A549 (cell line): ENCODE measurements at regions not wholly inside any gene's neighbourhood (a gene's known extent, or its start where the extent isn't known, plus 50 kb on each side); places are given as distances from the start of the nearest gene placed in this dataset.

Experiments used
- ATAC-seq, 2 experiments: fragments of 200-7000 bp in 1 of 2; fragments of >200 bp in 1 of 2; cut with Nextera tagmentation in 1 of 2; cut with Tn5 transposase in 1 of 2; 3 replicates each; pipeline versions ENCODE4 v1.8.0 to v1.9.1; 2018 to 2020; ENCODE audit warnings: mild to moderate bottlenecking in 1 of 2, moderate library complexity in 1 of 2
- CTCF ChIA-PET: fragments of 300-600 bp; sonication (Branson Sonifier 250); formaldehyde crosslinking; extraction: SDS; loops from one replicate; lab custom pipeline; 2021; ENCODE audit warnings: antibody characterized with exemption, inconsistent platforms; lab: Yijun Ruan, JAX
- POLR2A ChIA-PET: fragments of 350-600 bp; formaldehyde crosslinking; extraction: SDS; loops from one replicate; lab custom pipeline; 2021; ENCODE audit warnings: antibody characterized with exemption, inconsistent platforms; lab: Yijun Ruan, JAX
- DNase-seq, 2 experiments: peaks; one replicate each; pipeline versions ENCODE4 v3.0.0 to v3.0.0-alpha.2; 2011 to 2016; ENCODE audit warnings: low read depth in 1 of 2, low spot score in 1 of 2
- FAIRE-seq: peaks from 2 replicates; lab custom pipeline; 2011; peaks lifted over from hg19 to GRCh38; lab: Jason Lieb, UNC
- H3K27ac ChIP-seq, 2 experiments: fragments of >200 bp; sonication (Bioruptor Twin); formaldehyde crosslinking; 3 replicates each; pipeline ENCODE4 v1.5.1; 2016 to 2017
- H3K4me1 ChIP-seq: fragments of >200 bp; sonication (Bioruptor Twin); formaldehyde crosslinking; 3 replicates; pipeline ENCODE4 v1.6.1; 2016
- H3K4me2 ChIP-seq: fragments of >200 bp; sonication (Bioruptor Twin); formaldehyde crosslinking; 3 replicates; pipeline ENCODE4 v1.6.1; 2016
- H3K4me3 ChIP-seq: fragments of >200 bp; sonication (Bioruptor Twin); formaldehyde crosslinking; 3 replicates; pipeline ENCODE4 v1.5.1; 2016
- H3K9me3 ChIP-seq: fragments of >200 bp; sonication (Bioruptor Twin); formaldehyde crosslinking; 3 replicates; pipeline ENCODE4 v1.6.1; 2016
- BHLHE40 ChIP-seq: IDR thresholded peaks from 2 replicates; pipeline ENCODE4 v1.6.1; 2012; ENCODE audit warnings: low read depth, low read length, inconsistent platforms
- CBX2 ChIP-seq: fragments of 200-600 bp; sonication (generic); IDR thresholded peaks from 2 replicates; pipeline ENCODE4 v1.6.1; 2016; ENCODE audit warnings: low read depth, mild to moderate bottlenecking, borderline replicate concordance
- CBX8 ChIP-seq: fragments of 200-600 bp; sonication (generic); IDR thresholded peaks from 2 replicates; pipeline ENCODE4 v1.6.1; 2016
- CEBPB ChIP-seq, 2 experiments: fragments of >200 bp in 1 of 2; sonication (Bioruptor Twin) in 1 of 2; formaldehyde crosslinking in 1 of 2; IDR thresholded peaks; 2 replicates each; pipeline ENCODE4 v1.6.1; 2012 to 2016
- CHD2 ChIP-seq: fragments of 150-350 bp; IDR thresholded peaks from 2 replicates; pipeline ENCODE4 v1.6.1; 2014; ENCODE audit warnings: low read length; ENCODE audit not compliant: partially characterized antibody
- EHMT2 ChIP-seq: fragments of 200-600 bp; sonication (generic); IDR thresholded peaks from 2 replicates; pipeline ENCODE4 v1.6.1; 2016; ENCODE audit warnings: antibody characterized with exemption, low read depth, mild to moderate bottlenecking, moderate library complexity
- EP300 ChIP-seq, 2 experiments: fragments of >200 bp; sonication (Bioruptor Twin); formaldehyde crosslinking; IDR thresholded peaks; 2 replicates in 1 of 2; 3 replicates in 1 of 2; pipeline ENCODE4 v1.6.1; 2016 to 2017
- FOSB ChIP-seq: fragments of 250-450 bp; sonication (Bioruptor Pico); IDR thresholded peaks from 2 replicates; pipeline ENCODE4 v1.5.0; 2020; ENCODE audit warnings: mild to moderate bottlenecking, moderate library complexity
- HDAC2 ChIP-seq: fragments of 200-600 bp; sonication (generic); IDR thresholded peaks from 2 replicates; pipeline ENCODE4 v1.6.1; 2016
- HOXA7 ChIP-seq: fragments of 250-450 bp; sonication (Bioruptor Pico); IDR thresholded peaks from 2 replicates; pipeline ENCODE4 v1.5.0; 2020; ENCODE audit warnings: mild to moderate bottlenecking, moderate library complexity
- HOXB13 ChIP-seq: fragments of 250-450 bp; sonication (Bioruptor Pico); IDR thresholded peaks from 2 replicates; pipeline ENCODE4 v1.5.0; 2020; ENCODE audit warnings: low read depth, mild to moderate bottlenecking, moderate library complexity
- JUNB ChIP-seq: fragments of >200 bp; sonication (Bioruptor Twin); formaldehyde crosslinking; IDR thresholded peaks from 2 replicates; pipeline ENCODE4 v1.6.1; 2016
- KDM5A ChIP-seq: fragments of 200-600 bp; sonication (generic); IDR thresholded peaks from 2 replicates; pipeline ENCODE4 v1.6.1; 2016; ENCODE audit warnings: antibody characterized with exemption, mild to moderate bottlenecking
- NFE2L2 ChIP-seq: fragments of 150-350 bp; conservative IDR thresholded peaks from 2 replicates; pipeline ENCODE4 v1.6.1; 2014; ENCODE audit warnings: low read length
- NR3C1 ChIP-seq: fragments of >200 bp; sonication (Bioruptor Twin); formaldehyde crosslinking; IDR thresholded peaks from 3 replicates; pipeline ENCODE4 v1.6.1; 2017
- RAD21 ChIP-seq, 2 experiments: fragments of >200 bp in 1 of 2; sonication (Bioruptor Twin) in 1 of 2; formaldehyde crosslinking in 1 of 2; IDR thresholded peaks in 1 of 2; conservative IDR thresholded peaks in 1 of 2; 2 replicates in 1 of 2; 3 replicates in 1 of 2; pipeline ENCODE4 v1.6.1; 2012 to 2018; ENCODE audit warnings: inconsistent platforms in 1 of 2
- RCOR1 ChIP-seq: fragments of 150-350 bp; IDR thresholded peaks from 2 replicates; pipeline ENCODE4 v1.6.1; 2014; ENCODE audit warnings: antibody characterized with exemption, low read length, low read depth
- RFX5 ChIP-seq: fragments of 450-650 bp; IDR thresholded peaks from 2 replicates; pipeline ENCODE4 v1.7.1; 2014; ENCODE audit warnings: antibody characterized with exemption, mild to moderate bottlenecking, moderate library complexity
- SMC3 ChIP-seq: fragments of >200 bp; sonication (Bioruptor Twin); formaldehyde crosslinking; IDR thresholded peaks from 3 replicates; pipeline ENCODE4 v1.6.1; 2018; ENCODE audit warnings: inconsistent platforms
- ZFP36 ChIP-seq: fragments of 450-650 bp; IDR thresholded peaks from 2 replicates; pipeline ENCODE4 v1.6.1; 2014; ENCODE audit warnings: borderline replicate concordance; ENCODE audit not compliant: partially characterized antibody
- ZNF302 ChIP-seq: fragments of 250-450 bp; sonication (Bioruptor Pico); IDR thresholded peaks from 2 replicates; pipeline ENCODE4 v1.9.0; 2021; ENCODE audit warnings: inconsistent platforms, mild to moderate bottlenecking, moderate library complexity
- WGBS: methylation state at CpG from one replicate; pipeline ENCODE4 v1.1.6; 2017; ENCODE audit errors: missing lambda C conversion rate; 5-methylcytosine and 5-hydroxymethylcytosine counted together
- TF ChIP-seq, protein P1 (sequence below): fragments of 450-650 bp; IDR thresholded peaks from 2 replicates; pipeline ENCODE4 v1.6.1; 2014; ENCODE audit warnings: antibody characterized with exemption
- TF ChIP-seq, protein P2 (sequence below): fragments of >200 bp; sonication (Bioruptor Twin); formaldehyde crosslinking; IDR thresholded peaks from 3 replicates; pipeline ENCODE4 v1.5.1; 2016
- TF ChIP-seq, protein P3 (sequence below): fragments of >200 bp; sonication (Bioruptor Twin); formaldehyde crosslinking; IDR thresholded peaks from 3 replicates; pipeline ENCODE4 v1.6.1; 2016
- TF ChIP-seq, protein P4 (sequence below): fragments of >200 bp; sonication (Bioruptor Twin); formaldehyde crosslinking; IDR thresholded peaks from 2 replicates; pipeline ENCODE4 v1.6.1; 2016
- TF ChIP-seq, protein P5 (sequence below): fragments of 150-350 bp; IDR thresholded peaks from 2 replicates; pipeline ENCODE4 v1.6.1; 2014; ENCODE audit warnings: low read depth, mild to moderate bottlenecking, low read length
- TF ChIP-seq, protein P6 (sequence below): IDR thresholded peaks from 2 replicates; pipeline ENCODE4 v1.6.1; 2012

DNA sequence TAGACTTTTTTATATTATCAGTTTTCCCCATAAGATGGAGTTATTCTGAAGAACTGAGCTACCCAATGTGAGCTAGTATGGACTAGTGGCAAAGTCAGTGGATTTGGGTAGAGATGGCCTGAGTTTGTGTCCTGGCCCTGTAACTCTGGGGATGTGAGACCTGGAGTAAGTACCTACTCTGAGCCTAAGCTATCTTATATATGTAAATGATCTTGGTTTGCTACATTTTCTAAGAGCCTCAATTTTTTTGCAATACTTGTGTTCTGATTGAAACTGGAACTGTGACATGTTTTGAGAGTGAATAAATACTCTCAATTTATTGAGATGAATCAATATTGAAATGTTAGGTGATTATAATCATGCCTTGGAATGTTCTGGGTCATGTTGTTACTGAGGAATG is 73.6 kb downstream of the ZNF621 start:
- Histone ChIP-seq H3K4me3 (no peak overlapping the region), H3K4me2 (no peak overlapping the region), H3K4me1 (no peaks in the 10 kb centered on the region)
- FAIRE-seq = no peak
- TF ChIP-seq RAD21 (conservative IDR thresholded peaks at IDR 0.05 in 1 of 2, IDR thresholded peaks at IDR 0.05 in 1 of 2) = no peak
- no peak for TF ChIP-seq SMC3
- TF ChIP-seq EP300 (IDR thresholded peaks at IDR 0.05) = no peak
- TF ChIP-seq, protein P1, sequence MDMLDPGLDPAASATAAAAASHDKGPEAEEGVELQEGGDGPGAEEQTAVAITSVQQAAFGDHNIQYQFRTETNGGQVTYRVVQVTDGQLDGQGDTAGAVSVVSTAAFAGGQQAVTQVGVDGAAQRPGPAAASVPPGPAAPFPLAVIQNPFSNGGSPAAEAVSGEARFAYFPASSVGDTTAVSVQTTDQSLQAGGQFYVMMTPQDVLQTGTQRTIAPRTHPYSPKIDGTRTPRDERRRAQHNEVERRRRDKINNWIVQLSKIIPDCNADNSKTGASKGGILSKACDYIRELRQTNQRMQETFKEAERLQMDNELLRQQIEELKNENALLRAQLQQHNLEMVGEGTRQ = no peak
- TF ChIP-seq KDM5A = no peak
- TF ChIP-seq RCOR1 = no peak
- TF ChIP-seq ZFP36 = no peak
- TF ChIP-seq, protein P2, sequence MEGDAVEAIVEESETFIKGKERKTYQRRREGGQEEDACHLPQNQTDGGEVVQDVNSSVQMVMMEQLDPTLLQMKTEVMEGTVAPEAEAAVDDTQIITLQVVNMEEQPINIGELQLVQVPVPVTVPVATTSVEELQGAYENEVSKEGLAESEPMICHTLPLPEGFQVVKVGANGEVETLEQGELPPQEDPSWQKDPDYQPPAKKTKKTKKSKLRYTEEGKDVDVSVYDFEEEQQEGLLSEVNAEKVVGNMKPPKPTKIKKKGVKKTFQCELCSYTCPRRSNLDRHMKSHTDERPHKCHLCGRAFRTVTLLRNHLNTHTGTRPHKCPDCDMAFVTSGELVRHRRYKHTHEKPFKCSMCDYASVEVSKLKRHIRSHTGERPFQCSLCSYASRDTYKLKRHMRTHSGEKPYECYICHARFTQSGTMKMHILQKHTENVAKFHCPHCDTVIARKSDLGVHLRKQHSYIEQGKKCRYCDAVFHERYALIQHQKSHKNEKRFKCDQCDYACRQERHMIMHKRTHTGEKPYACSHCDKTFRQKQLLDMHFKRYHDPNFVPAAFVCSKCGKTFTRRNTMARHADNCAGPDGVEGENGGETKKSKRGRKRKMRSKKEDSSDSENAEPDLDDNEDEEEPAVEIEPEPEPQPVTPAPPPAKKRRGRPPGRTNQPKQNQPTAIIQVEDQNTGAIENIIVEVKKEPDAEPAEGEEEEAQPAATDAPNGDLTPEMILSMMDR = no peak
- TF ChIP-seq, protein P3, sequence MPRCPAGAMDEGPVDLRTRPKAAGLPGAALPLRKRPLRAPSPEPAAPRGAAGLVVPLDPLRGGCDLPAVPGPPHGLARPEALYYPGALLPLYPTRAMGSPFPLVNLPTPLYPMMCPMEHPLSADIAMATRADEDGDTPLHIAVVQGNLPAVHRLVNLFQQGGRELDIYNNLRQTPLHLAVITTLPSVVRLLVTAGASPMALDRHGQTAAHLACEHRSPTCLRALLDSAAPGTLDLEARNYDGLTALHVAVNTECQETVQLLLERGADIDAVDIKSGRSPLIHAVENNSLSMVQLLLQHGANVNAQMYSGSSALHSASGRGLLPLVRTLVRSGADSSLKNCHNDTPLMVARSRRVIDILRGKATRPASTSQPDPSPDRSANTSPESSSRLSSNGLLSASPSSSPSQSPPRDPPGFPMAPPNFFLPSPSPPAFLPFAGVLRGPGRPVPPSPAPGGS = no peak
- TF ChIP-seq JUNB = no peak
- no peak for TF ChIP-seq CBX2
- no peak for TF ChIP-seq BHLHE40
- no peak for TF ChIP-seq NR3C1
- TF ChIP-seq, all 56 proteins: peak for 0
- CTCF ChIA-PET = interaction anchor here (0.9 to 3.4 kb wide), 3 partner anchors 14 to 57 kb away, joined by 3 to 13 read pairs (median 4); no protein-coding TSS in a partner anchor
- Histone ChIP-seq H3K27ac (no peak overlapping the region), H3K9me3 (no peaks in the 10 kb centered on the region)
- no peak for DNase-seq
- no peak for ATAC-seq
- POLR2A ChIA-PET = no interaction called here

DNA sequence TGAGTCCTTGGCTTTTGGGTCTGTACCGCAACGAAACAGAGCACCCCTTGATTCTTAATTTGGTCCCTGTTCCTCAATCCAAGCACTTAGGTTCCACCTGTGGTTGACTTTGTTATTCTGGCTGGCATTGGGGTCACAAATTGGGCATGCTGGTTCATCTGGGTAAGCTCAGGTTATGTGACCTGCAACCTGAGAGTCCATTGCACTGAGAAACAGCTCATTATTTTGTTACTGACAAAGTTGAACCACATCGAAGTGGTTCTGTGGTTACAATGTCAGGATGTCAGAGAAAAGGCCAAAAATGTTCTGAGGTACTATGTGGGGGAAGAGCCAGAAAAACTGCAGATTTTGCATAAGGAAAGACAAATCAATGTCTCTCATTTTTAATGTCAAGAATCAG is 74.2 kb downstream of the ZNF621 start:
- Histone ChIP-seq H3K4me1 (no peaks in the 10 kb centered on the region), H3K27ac (no peak overlapping the region), H3K4me3 (no peak overlapping the region), H3K9me3 (no peaks in the 10 kb centered on the region), H3K4me2 (no peak overlapping the region)
- no peak for TF ChIP-seq HOXA7 (CRISPR knock-in tag)
- TF ChIP-seq CBX8 = no peak
- TF ChIP-seq NFE2L2 = no peak
- no peak for TF ChIP-seq ZNF302
- TF ChIP-seq RAD21 (conservative IDR thresholded peaks at IDR 0.05 in 1 of 2, IDR thresholded peaks at IDR 0.05 in 1 of 2) = no peak
- TF ChIP-seq, protein P2 = no peak
- TF ChIP-seq RFX5 = no peak
- no peak for TF ChIP-seq EHMT2
- TF ChIP-seq, protein P4, sequence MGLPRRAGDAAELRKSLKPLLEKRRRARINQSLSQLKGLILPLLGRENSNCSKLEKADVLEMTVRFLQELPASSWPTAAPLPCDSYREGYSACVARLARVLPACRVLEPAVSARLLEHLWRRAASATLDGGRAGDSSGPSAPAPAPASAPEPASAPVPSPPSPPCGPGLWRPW = no peak
- TF ChIP-seq, protein P5, sequence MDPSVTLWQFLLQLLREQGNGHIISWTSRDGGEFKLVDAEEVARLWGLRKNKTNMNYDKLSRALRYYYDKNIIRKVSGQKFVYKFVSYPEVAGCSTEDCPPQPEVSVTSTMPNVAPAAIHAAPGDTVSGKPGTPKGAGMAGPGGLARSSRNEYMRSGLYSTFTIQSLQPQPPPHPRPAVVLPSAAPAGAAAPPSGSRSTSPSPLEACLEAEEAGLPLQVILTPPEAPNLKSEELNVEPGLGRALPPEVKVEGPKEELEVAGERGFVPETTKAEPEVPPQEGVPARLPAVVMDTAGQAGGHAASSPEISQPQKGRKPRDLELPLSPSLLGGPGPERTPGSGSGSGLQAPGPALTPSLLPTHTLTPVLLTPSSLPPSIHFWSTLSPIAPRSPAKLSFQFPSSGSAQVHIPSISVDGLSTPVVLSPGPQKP = no peak
- TF ChIP-seq, protein P6, sequence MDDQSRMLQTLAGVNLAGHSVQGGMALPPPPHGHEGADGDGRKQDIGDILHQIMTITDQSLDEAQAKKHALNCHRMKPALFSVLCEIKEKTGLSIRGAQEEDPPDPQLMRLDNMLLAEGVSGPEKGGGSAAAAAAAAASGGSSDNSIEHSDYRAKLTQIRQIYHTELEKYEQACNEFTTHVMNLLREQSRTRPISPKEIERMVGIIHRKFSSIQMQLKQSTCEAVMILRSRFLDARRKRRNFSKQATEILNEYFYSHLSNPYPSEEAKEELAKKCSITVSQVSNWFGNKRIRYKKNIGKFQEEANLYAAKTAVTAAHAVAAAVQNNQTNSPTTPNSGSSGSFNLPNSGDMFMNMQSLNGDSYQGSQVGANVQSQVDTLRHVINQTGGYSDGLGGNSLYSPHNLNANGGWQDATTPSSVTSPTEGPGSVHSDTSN = no peak
- TF ChIP-seq BHLHE40 = no peak
- TF ChIP-seq CHD2 = no peak
- no peak for TF ChIP-seq FOSB
- no peak for TF ChIP-seq HOXB13 (CRISPR knock-in tag)
- TF ChIP-seq CEBPB (IDR thresholded peaks at IDR 0.05) = no peak
- TF ChIP-seq HDAC2 = no peak
- TF ChIP-seq, protein P1 = no peak
- ChIA-PET POLR2A (no interaction called here), CTCF (interaction anchor here (0.9 to 3.4 kb wide), 3 partner anchors 14 to 56 kb away, joined by 3 to 13 read pairs (median 4); no protein-coding TSS in a partner anchor)
- ATAC-seq (no peak), DNase-seq (no peak), FAIRE-seq (no peak)
- 54% methylated on average over 3 of the region's 3 CpGs for WGBS
